SK-N-SH (cell line): ENCODE measurements at regions not wholly inside any gene's neighbourhood (a gene's known extent, or its start where the extent isn't known, plus 50 kb on each side); places are given as distances from the start of the nearest gene placed in this dataset.

Experiments
- CTCF ChIA-PET: fragments of 300-600, 350-600 bp; formaldehyde crosslinking; extraction: SDS; loops from one replicate; lab custom pipeline; 2021; lab: Yijun Ruan, JAX
- POLR2A ChIA-PET: fragments of 350-600 bp; sonication (Branson Sonifier 250); formaldehyde crosslinking; extraction: SDS; loops from one replicate; lab custom pipeline; 2020; ENCODE audit warnings: antibody characterized with exemption, inconsistent platforms; lab: Yijun Ruan, JAX
- DNase-seq: peaks from one replicate; pipeline ENCODE4 v3.0.0; 2012
- H2AFZ ChIP-seq: fragments of 200-600 bp; sonication (generic); 2 replicates; pipeline ENCODE4 v1.8.1; 2016; ENCODE audit warnings: antibody characterized with exemption, mild to moderate bottlenecking, low read depth
- H3F3A ChIP-seq: fragments of 200-600 bp; sonication (generic); replicated peaks from 2 replicates; pipeline ENCODE3; 2016; ENCODE audit warnings: antibody characterized with exemption, mild to moderate bottlenecking; ENCODE audit not compliant: insufficient read depth
- H3K27ac ChIP-seq, 2 experiments: fragments of 200-500 bp in 1 of 2; fragments of 200-600 bp in 1 of 2; sonication (Bioruptor generic) in 1 of 2; sonication (generic), shearing (Covaris generic) in 1 of 2; 2 replicates each; pipeline versions ENCODE4 v1.5.1 to v1.6.1; 2014 to 2016; ENCODE audit warnings: low read depth in 2 of 2, inconsistent platforms in 1 of 2, low read length in 1 of 2, mild to moderate bottlenecking in 1 of 2, mixed read lengths in 1 of 2
- H3K27me3 ChIP-seq: fragments of 200-600 bp; sonication (generic), shearing (Covaris generic); 2 replicates; pipeline ENCODE4 v1.6.1; 2016; ENCODE audit warnings: mixed run types; ENCODE audit not compliant: insufficient read depth
- H3K36me3 ChIP-seq, 2 experiments: fragments of 200-500 bp in 1 of 2; fragments of 200-600 bp in 1 of 2; sonication (Bioruptor generic) in 1 of 2; sonication (generic) in 1 of 2; replicated peaks in 1 of 2; 2 replicates each; pipeline versions ENCODE3 to v1.5.1; 2014 to 2016; ENCODE audit warnings: low read length in 1 of 2, mild to moderate bottlenecking in 1 of 2; ENCODE audit not compliant: insufficient read depth in 2 of 2, control insufficient read depth in 1 of 2
- H3K4me1 ChIP-seq, 2 experiments: fragments of 200-500 bp in 1 of 2; fragments of 200-600 bp in 1 of 2; sonication (Bioruptor generic) in 1 of 2; sonication (generic), shearing (Covaris generic) in 1 of 2; 2 replicates each; pipeline versions ENCODE4 v1.5.1 to v1.6.1; 2014 to 2016; ENCODE audit warnings: low read depth in 1 of 2, low read length in 1 of 2, mixed run types in 1 of 2; ENCODE audit not compliant: insufficient read depth in 2 of 2, control insufficient read depth in 1 of 2
- H3K4me2 ChIP-seq: fragments of 200-600 bp; sonication (generic), shearing (Covaris generic); 2 replicates; pipeline ENCODE4 v1.6.1; 2017; ENCODE audit warnings: mixed run types
- H3K4me3 ChIP-seq, 2 experiments: fragments of 200-500 bp in 1 of 2; fragments of 200-600 bp in 1 of 2; sonication (Bioruptor generic) in 1 of 2; sonication (generic), shearing (Covaris generic) in 1 of 2; 2 replicates each; pipeline versions ENCODE4 v1.5.1 to v1.8.1; 2014 to 2016; ENCODE audit warnings: low read depth in 2 of 2, inconsistent platforms in 1 of 2, low read length in 1 of 2, mild to moderate bottlenecking in 1 of 2, mixed read lengths in 1 of 2, moderate library complexity in 1 of 2
- H3K79me2 ChIP-seq: fragments of 200-600 bp; sonication (generic); 2 replicates; pipeline ENCODE4 v1.8.1; 2017; ENCODE audit warnings: mild to moderate bottlenecking; ENCODE audit not compliant: insufficient read depth
- H3K9ac ChIP-seq: fragments of 200-600 bp; sonication (generic); 2 replicates; pipeline ENCODE4 v1.6.1; 2017; ENCODE audit warnings: mixed run types
- H3K9me2 ChIP-seq: fragments of 200-600 bp; sonication (generic); 2 replicates; pipeline ENCODE4 v1.6.1; 2017; ENCODE audit warnings: mixed run types
- H3K9me3 ChIP-seq: fragments of 200-600 bp; sonication (generic); 2 replicates; pipeline ENCODE4 v1.6.1; 2017; ENCODE audit warnings: mixed run types, mild to moderate bottlenecking, moderate library complexity
- H4K20me1 ChIP-seq: fragments of 200-600 bp; sonication (generic); 2 replicates; pipeline ENCODE4 v1.6.1; 2017; ENCODE audit warnings: mild to moderate bottlenecking, mixed run types; ENCODE audit not compliant: insufficient read depth
- CHD2 ChIP-seq: fragments of 150-350 bp; IDR thresholded peaks from 2 replicates; pipeline ENCODE4 v1.6.1; 2018; ENCODE audit warnings: low read length; ENCODE audit not compliant: partially characterized antibody
- EP300 ChIP-seq, 2 experiments: IDR thresholded peaks; 2 replicates each; pipeline versions ENCODE4 v1.4.0 to v1.6.1; 2012; ENCODE audit warnings: borderline replicate concordance in 1 of 2, low read depth in 1 of 2, low read length in 1 of 2
- EZH2phosphoT487 ChIP-seq: fragments of 200-600 bp; sonication (generic); IDR thresholded peaks from 2 replicates; pipeline ENCODE4 v1.6.1; 2017; ENCODE audit warnings: low read depth, mixed run types, mild to moderate bottlenecking, antibody characterized with exemption, moderate library complexity, borderline replicate concordance
- FOSL2 ChIP-seq: IDR thresholded peaks from 2 replicates; pipeline ENCODE4 v1.4.0; 2012; ENCODE audit warnings: low read depth, mild to moderate bottlenecking, moderate library complexity, borderline replicate concordance
- FOXM1 ChIP-seq: IDR thresholded peaks from 2 replicates; pipeline ENCODE4 v1.4.0; 2012; ENCODE audit warnings: low read depth, mild to moderate bottlenecking
- GABPA ChIP-seq: IDR thresholded peaks from 2 replicates; pipeline ENCODE4 v1.4.0; 2012; ENCODE audit warnings: low read depth, mild to moderate bottlenecking
- MEF2A ChIP-seq: IDR thresholded peaks from 2 replicates; pipeline ENCODE4 v1.4.0; 2012; ENCODE audit warnings: low read depth, borderline replicate concordance
- MXI1 ChIP-seq: IDR thresholded peaks from 2 replicates; pipeline ENCODE4 v1.6.1; 2012; ENCODE audit warnings: mild to moderate bottlenecking, low read depth, low read length, improper control_type of control experiment
- NFIC ChIP-seq: IDR thresholded peaks from 2 replicates; pipeline ENCODE4 v1.4.0; 2012; ENCODE audit warnings: borderline replicate concordance
- NRF1 ChIP-seq: IDR thresholded peaks from 2 replicates; pipeline ENCODE4 v1.6.1; 2012; ENCODE audit warnings: low read depth, mild to moderate bottlenecking, low read length
- RAD21 ChIP-seq: IDR thresholded peaks from 2 replicates; pipeline ENCODE4 v1.6.1; 2012; ENCODE audit warnings: mild to moderate bottlenecking, low read length
- SIN3A ChIP-seq: IDR thresholded peaks from 2 replicates; pipeline ENCODE4 v1.6.1; 2012; ENCODE audit warnings: low read depth, mild to moderate bottlenecking, low read length, moderate library complexity, borderline replicate concordance
- SMC3 ChIP-seq: IDR thresholded peaks from 2 replicates; pipeline ENCODE4 v1.6.1; 2012; ENCODE audit warnings: low read depth, low read length, improper control_type of control experiment
- TEAD4 ChIP-seq: IDR thresholded peaks from 2 replicates; pipeline ENCODE4 v1.4.0; 2012; ENCODE audit warnings: mild to moderate bottlenecking, borderline replicate concordance; ENCODE audit not compliant: insufficient read depth
- YY1 ChIP-seq: IDR thresholded peaks from 2 replicates; pipeline ENCODE4 v1.4.0; 2012; ENCODE audit warnings: low read depth, mild to moderate bottlenecking
- WGBS: methylation state at CpG from one replicate; pipeline ENCODE4 v1.1.6; 2017; ENCODE audit warnings: low lambda C conversion rate; 5-methylcytosine and 5-hydroxymethylcytosine counted together
- TF ChIP-seq, protein P1 (sequence below): fragments of 150-350 bp; IDR thresholded peaks from 2 replicates; pipeline ENCODE4 v1.6.1; 2016; ENCODE audit warnings: mild to moderate bottlenecking, low read depth, low read length
- TF ChIP-seq, protein P2 (sequence below): fragments of 200-600 bp; sonication (generic); IDR thresholded peaks from 2 replicates; pipeline ENCODE4 v1.6.1; 2017; ENCODE audit warnings: antibody characterized with exemption, mild to moderate bottlenecking, moderate library complexity
- TF ChIP-seq, protein P3 (sequence below): IDR thresholded peaks from 2 replicates; pipeline ENCODE4 v1.4.0; 2012; ENCODE audit warnings: low read depth

DNA sequence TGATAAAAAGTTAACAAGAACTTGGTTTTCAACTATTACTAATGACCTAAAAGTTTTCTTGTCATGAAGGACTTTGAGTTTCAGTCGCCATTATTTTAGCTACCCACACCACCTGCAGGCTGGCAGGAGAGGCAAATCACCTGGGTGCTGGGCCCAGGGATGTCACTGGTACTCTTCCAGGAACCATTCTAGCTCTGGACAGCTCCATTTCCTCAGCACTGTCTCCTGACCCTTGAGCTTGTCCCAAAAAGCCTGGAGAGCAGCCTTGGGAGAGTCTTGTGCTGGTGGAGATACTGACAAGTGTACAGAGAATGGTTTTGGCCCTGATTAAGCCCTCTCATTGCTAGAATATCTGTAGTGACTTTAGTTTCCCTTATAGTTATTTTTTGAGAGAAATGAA is 1924.1 kb upstream of the WWC1 start:
- Histone ChIP-seq H3K27me3 (no peaks in the 10 kb centered on the region), H3K9me2 (no peaks in the 10 kb centered on the region), H3K27ac (no peak overlapping the region), H4K20me1 (no peaks in the 10 kb centered on the region), H3K79me2 (no peaks in the 10 kb centered on the region), H3K4me3 (no peak overlapping the region), H3K36me3 (no peaks in the 10 kb centered on the region), H3K4me2 (no peak overlapping the region), H3K9ac (no peak overlapping the region), H3K9me3 (no peaks in the 10 kb centered on the region), H3K4me1 (no peaks in the 10 kb centered on the region), H3F3A (no peaks in the 10 kb centered on the region), H2AFZ (no peak overlapping the region)
- no peak for DNase-seq
- 36% methylated on average over 1 of the region's 1 CpG for WGBS
- TF ChIP-seq CHD2: no peak
- no peak for TF ChIP-seq EZH2phosphoT487
- no peak for TF ChIP-seq RAD21
- no peak for TF ChIP-seq NFIC
- no peak for TF ChIP-seq SIN3A
- TF ChIP-seq, protein P1, sequence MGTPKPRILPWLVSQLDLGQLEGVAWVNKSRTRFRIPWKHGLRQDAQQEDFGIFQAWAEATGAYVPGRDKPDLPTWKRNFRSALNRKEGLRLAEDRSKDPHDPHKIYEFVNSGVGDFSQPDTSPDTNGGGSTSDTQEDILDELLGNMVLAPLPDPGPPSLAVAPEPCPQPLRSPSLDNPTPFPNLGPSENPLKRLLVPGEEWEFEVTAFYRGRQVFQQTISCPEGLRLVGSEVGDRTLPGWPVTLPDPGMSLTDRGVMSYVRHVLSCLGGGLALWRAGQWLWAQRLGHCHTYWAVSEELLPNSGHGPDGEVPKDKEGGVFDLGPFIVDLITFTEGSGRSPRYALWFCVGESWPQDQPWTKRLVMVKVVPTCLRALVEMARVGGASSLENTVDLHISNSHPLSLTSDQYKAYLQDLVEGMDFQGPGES: no peak
- TF ChIP-seq GABPA: no peak
- TF ChIP-seq FOSL2: no peak
- no peak for TF ChIP-seq MEF2A
- no peak for TF ChIP-seq FOXM1
- TF ChIP-seq TEAD4: no peak
- no peak for TF ChIP-seq YY1
- no peak for TF ChIP-seq NRF1
- TF ChIP-seq SMC3: no peak
- TF ChIP-seq MXI1: no peak
- TF ChIP-seq EP300 (IDR thresholded peaks at IDR 0.05; ENCODE audit: borderline replicate concordance in 1 of 2, low read depth in 1 of 2, low read length in 1 of 2): no peak
- TF ChIP-seq, protein P2, sequence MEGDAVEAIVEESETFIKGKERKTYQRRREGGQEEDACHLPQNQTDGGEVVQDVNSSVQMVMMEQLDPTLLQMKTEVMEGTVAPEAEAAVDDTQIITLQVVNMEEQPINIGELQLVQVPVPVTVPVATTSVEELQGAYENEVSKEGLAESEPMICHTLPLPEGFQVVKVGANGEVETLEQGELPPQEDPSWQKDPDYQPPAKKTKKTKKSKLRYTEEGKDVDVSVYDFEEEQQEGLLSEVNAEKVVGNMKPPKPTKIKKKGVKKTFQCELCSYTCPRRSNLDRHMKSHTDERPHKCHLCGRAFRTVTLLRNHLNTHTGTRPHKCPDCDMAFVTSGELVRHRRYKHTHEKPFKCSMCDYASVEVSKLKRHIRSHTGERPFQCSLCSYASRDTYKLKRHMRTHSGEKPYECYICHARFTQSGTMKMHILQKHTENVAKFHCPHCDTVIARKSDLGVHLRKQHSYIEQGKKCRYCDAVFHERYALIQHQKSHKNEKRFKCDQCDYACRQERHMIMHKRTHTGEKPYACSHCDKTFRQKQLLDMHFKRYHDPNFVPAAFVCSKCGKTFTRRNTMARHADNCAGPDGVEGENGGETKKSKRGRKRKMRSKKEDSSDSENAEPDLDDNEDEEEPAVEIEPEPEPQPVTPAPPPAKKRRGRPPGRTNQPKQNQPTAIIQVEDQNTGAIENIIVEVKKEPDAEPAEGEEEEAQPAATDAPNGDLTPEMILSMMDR: no peak
- TF ChIP-seq, protein P3, sequence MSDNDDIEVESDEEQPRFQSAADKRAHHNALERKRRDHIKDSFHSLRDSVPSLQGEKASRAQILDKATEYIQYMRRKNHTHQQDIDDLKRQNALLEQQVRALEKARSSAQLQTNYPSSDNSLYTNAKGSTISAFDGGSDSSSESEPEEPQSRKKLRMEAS: no peak
- POLR2A ChIA-PET: no interaction called here
- CTCF ChIA-PET: no interaction called here
